ENCODE measurements at regions not wholly inside any gene's neighbourhood (a gene's known extent, or its start where the extent isn't known, plus 50 kb on each side); places are given as distances from the start of the nearest gene placed in this dataset.

DNA sequence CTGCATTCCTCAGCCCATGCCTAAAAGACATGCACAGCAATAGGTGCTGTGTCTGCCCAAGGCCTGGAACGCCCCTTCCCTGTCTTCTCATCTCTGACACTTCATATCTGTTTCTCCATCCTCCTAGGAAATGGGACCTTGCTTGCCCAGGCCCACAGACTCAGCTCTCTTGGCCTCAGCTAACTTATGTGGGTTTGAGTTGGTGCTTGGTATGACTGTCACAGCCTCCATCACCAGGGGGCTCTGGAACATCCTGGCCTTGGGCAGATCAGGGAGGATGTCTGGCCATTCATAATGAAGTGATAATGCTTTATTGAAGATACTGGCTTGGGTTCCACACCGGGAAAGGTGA is 156.7 kb upstream of the SMAD3 start:
- Histone ChIP-seq H3K9me3 (no peaks in the 10 kb centered on the region), H3K27me3 (no peaks in the 10 kb centered on the region), H3K36me3 (no peaks in the 10 kb centered on the region), H3K4me1 (peaks cover 8 to 13% of the 10 kb centered on the region in 2 donors), H3K27ac (peak overlapping the region; percentile 78 to 83), H3K4me3 (no peak overlapping the region)
- no peak for TF ChIP-seq CTCF (IDR thresholded peaks at IDR 0.05)
- intact Hi-C loops (cut with DNase I), result no loop called here
- DNase-seq (ENCODE audit: low spot score in 2 of 2), result no peak

- H3K9me3 ChIP-seq, result no peaks in the 10 kb centered on the region
- intact Hi-C loops (cut with DNase I), result no loop called here
- H3K4me1 ChIP-seq, result peaks cover 8 to 13% of the 10 kb centered on the region in 2 donors
- H3K27me3 ChIP-seq, result no peaks in the 10 kb centered on the region
- no peaks in the 10 kb centered on the region for H3K36me3 ChIP-seq
- DNase-seq (ENCODE audit: low spot score in 2 of 2), result no peak
- no peak overlapping the region for H3K4me3 ChIP-seq
- TF ChIP-seq CTCF (IDR thresholded peaks at IDR 0.05), result no peak
- peak overlapping the region in 1 of 2 donors; percentile 83 for H3K27ac ChIP-seq
These were observed 156.0 kb upstream of the SMAD3 start for GRCh38 chr15:66909381-66909890.

- H3K27ac ChIP-seq, result no peak overlapping the region
- no peak for DNase-seq (ENCODE audit: low spot score in 2 of 2)
- H3K4me3 ChIP-seq, result no peak overlapping the region
- no peak for TF ChIP-seq CTCF (IDR thresholded peaks at IDR 0.05)
- H3K9me3 ChIP-seq, result no peaks in the 10 kb centered on the region
- H3K4me1 ChIP-seq, result peaks cover 8 to 13% of the 10 kb centered on the region in 2 donors
- H3K27me3 ChIP-seq, result no peaks in the 10 kb centered on the region
- intact Hi-C loops (cut with DNase I), result no loop called here
- no peaks in the 10 kb centered on the region for H3K36me3 ChIP-seq
These were observed 154.2 kb upstream of the SMAD3 start for GRCh38 chr15:66911131-66911700.

GRCh38 chr15:66912001-66912400 is 153.4 kb upstream of the SMAD3 start:
- Histone ChIP-seq H3K27me3 (no peaks in the 10 kb centered on the region), H3K4me1 (peaks cover 8 to 13% of the 10 kb centered on the region in 2 donors), H3K36me3 (no peaks in the 10 kb centered on the region), H3K4me3 (no peak overlapping the region), H3K27ac (no peak overlapping the region), H3K9me3 (no peaks in the 10 kb centered on the region)
- TF ChIP-seq CTCF (IDR thresholded peaks at IDR 0.05), result no peak
- DNase-seq (ENCODE audit: low spot score in 2 of 2), result no peak
- intact Hi-C loops (cut with DNase I), result no loop called here

DNA sequence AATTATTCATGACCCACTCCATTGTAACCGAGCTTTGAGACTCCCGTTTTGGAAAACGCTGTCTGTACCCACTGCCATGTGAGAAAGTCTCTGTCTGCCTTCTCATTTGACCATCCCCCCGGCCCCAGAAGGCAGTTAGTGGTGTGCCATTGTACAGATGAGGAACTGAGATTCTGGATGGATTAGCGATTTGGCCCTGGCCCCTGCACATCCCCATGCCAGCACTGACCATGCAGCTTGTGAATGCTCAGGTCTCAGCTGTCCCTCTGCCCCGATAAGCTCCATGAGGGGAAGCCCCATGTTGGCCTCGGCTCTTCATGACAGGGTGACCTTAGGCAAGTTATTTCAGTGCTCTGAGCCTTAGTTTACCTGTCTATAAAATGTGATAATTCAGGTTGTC is 153.0 kb upstream of the SMAD3 start:
- Histone ChIP-seq H3K36me3 (no peaks in the 10 kb centered on the region), H3K4me1 (peaks cover 8 to 13% of the 10 kb centered on the region in 2 donors), H3K4me3 (no peak overlapping the region), H3K9me3 (peaks cover 0 to 4% of the 10 kb centered on the region in 2 donors), H3K27ac (no peak overlapping the region), H3K27me3 (no peaks in the 10 kb centered on the region)
- no peak for TF ChIP-seq CTCF (IDR thresholded peaks at IDR 0.05)
- no peak for DNase-seq (ENCODE audit: low spot score in 2 of 2)
- intact Hi-C loops (cut with DNase I), result no loop called here
